HG02759 (cell line): ENCODE measurements at regions not wholly inside any gene's neighbourhood (a gene's known extent, or its start where the extent isn't known, plus 50 kb on each side); places are given as distances from the start of the nearest gene placed in this dataset.

ENCODE experiments used
- ATAC-seq: cut with Tn5 transposase; IDR thresholded peaks from one replicate; pipeline ENCODE4 v1.9.1; 2021; ENCODE audit warnings: mild to moderate bottlenecking, moderate library complexity; ENCODE audit not compliant: unreplicated experiment

DNA sequence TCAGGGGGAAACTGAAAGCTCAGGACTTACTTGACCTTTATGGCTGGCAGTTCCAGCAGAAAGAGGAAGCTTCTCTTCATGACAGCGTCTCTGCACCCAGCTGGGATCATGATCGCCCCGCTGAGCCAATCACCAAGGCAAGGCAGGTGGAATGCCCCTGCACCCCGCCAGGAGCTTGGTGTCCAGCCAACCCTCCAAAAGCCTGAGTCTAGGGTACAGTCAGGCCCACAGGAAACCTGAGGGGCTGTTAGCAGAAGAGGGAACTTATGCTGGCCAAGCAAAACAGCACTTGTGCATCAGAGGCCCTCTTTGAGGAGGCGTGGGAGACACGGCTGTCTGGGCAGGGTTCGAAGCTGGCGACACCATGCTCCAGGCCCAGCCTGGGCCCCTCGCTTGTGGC is 188.3 kb upstream of the GMDS start:
- no peak for ATAC-seq

DNA sequence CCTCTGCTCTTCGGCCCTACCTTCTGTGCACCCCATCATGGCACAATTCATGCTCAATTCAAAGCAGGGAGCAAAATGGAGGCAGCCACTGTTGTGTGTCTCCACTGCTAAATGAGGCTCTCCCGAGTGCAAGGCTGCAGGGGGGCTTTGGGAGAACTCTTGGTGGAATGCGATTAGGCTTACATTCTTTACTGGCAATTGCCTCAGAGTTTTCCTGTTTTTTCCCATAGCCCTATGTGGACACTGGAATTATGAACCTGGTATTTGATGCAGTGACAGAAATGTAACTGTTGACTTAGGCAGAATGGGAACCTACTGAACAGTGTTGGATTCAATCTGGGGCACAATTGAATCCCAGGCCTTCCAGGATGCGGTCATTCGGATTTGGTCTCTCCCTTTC is 187.9 kb upstream of the GMDS start:
- ATAC-seq = no peak

DNA sequence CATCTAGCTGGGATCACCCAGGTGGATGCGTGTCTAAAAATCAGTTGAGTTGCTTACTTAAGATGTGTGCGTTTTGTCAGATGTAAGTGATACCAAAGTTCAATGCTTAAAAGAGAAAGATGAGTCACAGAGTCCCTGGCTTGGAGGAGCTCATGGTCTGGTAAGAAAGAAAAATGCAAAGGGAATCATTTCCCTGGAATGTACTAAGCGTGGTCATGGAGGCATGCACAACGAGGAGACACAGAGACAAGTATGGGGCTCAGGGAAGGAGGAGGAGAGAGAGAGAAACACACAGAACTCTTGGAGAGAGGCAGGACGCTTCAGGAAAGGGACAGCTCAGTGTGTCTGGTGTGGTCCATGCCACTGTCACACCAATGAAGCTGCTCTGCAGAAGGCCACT is 186.9 kb upstream of the GMDS start:
- ATAC-seq = no peak

DNA sequence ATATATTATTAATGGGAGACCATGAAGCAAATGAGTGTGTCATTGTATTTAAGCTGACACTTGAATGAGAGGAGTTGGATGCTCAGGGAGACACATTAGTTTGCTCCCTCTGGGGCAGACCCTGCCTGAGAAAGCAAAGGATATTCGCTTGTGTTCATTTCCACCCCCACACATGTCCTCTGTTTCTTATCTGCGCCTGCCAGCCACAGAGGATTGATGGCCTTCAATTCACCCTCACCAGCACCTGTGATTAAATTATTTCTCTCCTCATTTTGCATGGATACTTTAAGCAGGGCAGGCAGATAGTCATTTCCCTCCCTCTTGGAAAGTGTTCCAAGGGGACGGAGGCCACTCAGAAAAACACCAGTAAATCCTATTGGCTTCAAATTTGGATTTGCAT is 185.2 kb upstream of the GMDS start:
- ATAC-seq = no peak

DNA sequence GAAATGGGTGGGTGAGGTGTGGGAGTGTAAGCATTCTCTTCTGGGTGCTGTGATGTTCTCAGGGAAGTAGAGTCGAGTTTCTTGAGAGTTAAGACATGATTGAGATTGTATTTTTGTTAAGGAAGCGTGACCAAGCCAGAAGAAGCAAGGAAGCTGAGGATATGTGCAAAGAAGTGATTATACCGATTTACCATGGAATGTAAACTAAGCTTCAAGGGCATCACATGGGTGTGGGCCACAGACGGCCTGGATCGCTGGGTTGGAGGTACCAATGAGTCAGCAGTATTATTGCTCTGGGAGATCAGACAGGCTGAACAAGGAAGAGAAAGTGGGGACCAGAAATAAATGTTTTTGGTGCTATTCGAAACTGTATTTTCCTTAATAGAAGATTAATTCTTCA is 184.1 kb upstream of the GMDS start:
- no peak for ATAC-seq

DNA sequence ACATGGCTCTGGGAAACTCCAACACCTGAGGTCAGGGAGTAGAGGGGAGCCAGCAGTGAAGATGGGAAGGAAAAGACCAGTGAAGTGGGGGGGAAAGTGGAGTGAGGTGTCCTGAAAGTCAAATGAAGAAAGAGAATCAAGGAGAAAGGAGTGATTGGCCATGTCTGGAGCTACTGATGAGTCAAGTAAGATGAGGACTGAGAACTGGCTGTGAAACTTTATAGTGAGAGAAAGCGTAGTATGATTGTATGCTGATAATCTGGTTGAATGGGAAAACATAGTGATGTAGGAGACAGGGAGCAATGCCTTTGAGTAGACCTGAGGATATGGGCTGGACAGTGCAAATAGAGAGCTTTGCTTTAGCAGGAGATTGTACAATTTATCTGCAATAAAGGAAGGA is 183.6 kb upstream of the GMDS start:
- ATAC-seq = no peak

DNA sequence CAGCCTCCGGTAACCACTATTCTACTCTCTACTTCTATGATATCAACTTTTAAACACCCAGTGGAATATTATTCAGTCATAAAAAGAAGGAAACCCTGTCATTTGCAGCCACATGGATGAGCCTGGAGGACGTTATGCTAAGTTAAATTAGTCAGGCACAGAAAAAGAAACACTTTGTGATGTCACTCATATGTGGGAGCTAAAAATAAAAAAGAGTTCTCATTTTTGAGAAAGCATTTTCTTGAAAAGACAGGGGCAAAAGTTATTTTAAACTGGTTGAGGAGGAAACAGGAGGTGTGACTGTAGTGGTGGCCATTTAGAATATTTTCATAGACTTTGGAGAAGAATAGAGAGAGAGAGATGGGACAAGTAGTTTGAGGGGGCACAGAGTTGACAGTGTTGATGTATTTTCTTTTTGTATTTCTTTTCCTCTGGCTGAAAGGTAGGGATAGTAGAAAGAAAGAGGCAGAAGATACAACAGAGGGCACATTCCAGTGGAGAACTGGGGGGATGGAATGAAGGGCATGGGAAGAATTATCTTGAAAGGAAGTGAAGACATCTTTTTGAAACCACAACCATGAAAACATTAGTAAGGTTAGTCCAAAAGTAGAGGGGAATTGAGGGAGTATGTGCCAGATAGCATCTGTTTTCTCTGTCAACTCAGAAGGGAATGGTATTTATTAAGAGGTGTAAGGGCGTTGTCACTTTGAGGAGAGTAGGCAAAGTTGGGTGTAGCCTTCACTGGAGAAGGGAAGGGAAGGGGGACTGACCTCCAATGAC is 181.3 kb upstream of the GMDS start:
- ATAC-seq = no peak

DNA sequence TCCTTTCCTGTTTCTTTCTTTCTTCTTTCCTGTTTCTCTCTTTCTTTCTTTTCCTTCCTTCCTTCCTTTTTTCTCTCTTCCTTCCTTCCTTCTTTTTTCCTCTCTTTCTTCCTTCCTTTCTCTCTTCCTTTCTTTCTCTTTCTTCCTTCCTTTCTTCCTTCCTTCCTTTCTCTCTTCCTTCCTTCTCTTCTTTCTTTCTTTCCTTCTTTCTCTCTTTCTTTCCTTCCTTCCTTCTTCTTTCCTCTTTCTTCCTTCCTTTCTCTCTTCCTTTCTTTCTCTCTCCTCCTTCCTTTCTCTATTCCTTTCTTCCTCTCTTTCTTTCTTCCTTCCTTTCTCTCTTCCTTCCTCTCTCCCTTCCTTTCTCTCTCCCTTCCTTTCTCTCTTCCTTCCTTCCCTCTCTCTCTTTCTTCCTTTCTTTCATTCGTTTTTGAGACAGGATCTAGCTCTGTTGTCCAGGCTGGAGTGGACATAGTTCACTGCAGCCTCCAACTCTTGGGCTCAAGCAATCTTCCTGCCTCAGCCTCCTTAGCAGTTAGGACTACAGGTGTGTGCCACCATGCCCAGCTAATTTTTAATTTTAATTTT is 170.8 kb upstream of the GMDS start:
- no peak for ATAC-seq

DNA sequence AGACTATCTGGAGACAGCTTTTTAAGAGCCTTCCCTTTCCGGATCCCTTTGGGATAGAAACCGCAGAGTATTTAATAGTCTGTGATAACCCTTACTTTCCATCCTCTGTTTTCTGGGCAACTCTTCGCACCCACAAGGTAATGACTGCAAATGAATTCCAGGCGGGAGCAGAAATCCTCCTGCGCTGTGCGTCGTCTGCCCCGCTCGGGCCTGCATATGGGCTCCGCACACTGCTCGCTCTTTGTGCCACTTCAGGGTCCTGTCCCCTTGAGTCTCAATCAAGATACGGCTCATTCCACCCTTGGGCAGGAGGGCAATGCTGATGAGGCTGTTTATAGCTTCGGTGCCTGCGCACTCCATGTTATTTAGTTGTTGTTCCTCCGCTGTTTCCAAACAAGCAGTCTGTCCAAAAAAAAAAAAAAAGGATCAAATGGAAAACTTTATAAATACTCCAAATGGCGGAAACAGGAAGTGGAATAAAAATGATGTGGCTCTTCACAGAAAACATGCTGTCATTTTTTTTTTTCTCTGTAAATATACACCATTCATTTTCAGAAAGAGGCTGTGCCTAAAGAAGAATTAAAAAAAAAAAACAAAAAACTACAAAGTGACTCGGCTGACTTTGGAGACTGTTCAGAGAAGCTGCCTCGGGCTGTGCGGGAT is 169.6 kb upstream of the GMDS start:
- ATAC-seq = no peak

DNA sequence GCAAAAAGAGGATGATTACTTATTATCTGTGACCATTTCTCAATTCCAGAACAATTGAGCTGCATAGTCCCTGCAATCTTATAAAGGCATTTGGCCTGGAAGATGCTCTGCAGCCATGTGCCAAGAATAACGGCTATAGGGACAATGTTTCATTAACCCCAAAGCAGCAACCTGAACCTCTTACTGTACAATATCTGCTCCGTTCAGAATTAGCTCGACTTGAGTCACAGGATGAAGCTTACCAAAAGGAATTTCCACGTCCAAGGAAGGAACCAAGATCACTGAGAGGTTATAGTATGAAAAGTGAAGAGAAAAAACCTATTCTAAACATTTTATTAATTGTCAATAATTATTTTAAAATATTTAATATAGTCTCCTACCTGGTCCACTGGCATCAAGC is 167.3 kb upstream of the GMDS start:
- ATAC-seq = no peak

DNA sequence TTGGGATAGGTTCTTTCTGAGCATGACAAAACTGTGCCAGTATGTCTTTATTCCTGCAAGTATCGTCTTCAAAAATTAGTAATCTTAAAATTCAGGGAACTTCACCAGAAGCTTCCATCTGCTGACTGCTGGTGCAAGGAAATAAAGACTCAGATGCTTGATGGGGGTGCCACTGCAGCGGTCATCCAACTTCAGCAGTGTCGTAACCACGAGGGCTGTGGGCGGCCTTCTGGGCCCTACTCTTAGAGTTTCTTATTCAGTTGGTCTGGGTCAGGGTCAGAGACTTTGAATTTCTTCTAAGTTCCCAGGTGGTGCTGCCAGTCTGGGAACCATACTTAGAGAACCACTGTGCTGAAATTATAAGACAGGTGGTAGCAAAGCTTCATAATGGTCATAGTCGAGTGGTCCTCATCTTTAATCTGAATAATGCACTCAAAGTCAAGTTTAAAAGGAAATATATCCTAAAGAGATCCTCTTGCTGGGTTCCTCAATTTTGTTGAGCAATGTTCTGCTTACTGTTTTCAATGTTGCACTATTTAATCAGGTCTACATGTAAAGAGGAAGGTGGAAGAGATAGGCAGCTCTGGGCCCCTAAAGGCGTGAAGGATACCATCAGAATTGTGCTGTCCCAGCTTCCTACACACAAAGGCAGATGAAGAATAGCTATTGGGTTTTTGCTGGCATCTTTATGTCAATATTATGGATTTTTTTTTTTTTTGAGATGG is 165.4 kb upstream of the GMDS start:
- ATAC-seq = no peak

DNA sequence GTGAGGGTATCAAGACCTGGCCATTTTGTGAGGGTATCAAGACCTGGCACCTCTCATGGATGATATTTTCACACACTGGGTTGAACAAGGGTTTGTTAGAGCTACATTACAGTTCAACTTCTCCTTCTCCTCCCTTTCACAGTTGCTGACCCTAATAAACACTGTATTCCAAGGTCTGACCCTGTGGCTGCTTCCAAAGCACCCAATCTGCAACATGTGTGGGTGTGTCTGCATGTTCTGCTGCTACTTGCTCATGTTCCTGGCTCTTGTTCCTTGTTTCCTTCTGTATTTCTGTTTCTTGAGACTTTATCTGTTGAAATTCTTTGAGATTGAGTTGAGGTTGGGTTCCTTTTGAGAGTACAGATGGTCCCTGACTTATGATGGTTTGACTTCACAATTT is 162.1 kb upstream of the GMDS start:
- no peak for ATAC-seq

DNA sequence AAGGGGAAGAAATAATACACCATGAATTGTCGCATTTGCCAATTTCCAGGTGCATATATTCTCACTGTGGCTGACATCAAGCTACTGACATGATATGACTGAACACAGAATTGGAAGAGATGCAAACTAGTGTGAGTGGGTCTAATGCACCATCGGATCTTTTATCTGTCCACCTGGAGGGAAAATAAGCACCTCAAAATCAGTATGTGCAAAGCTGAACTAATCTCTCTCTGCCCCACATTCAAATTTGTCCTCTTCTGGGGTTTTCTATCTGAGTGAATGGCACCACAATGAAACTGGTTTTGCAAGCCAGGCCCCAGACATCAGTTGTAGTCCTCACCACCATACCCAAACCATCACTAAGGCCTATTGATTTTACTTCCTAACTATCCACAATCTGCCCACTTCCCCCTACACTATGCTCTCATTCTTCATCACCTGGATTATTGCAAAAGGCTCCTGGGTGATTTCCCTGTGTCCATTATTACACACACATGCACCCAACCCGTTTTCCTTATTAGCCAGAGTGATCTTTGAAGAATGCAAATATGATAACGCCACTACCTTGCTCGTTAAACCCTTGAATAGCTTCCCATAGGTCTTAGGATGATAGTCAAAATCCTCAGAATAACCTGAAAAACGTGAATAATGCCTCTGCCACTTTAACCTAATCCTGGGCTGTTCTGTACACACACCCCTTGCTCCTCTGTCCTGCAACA is 159.0 kb upstream of the GMDS start:
- no peak for ATAC-seq

DNA sequence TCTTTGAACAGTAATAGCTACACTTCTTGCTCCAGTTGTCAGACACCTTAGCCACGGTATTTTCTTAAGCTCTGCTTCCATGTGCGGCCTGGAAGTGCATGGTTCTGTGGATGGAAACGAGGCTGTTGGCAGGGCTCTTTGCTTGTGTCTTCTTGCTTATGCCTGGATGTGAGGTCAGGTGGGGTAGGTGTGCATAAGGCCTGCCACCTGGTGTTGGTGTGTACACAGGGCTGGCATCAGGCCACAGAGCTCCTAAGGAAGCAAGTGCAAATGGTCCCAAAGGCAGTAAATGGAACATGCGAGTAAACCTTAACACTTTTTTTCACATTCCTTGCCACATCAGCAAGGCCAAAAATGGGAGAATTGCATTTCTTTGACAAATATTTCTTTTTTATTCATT is 158.1 kb upstream of the GMDS start:
- no peak for ATAC-seq

DNA sequence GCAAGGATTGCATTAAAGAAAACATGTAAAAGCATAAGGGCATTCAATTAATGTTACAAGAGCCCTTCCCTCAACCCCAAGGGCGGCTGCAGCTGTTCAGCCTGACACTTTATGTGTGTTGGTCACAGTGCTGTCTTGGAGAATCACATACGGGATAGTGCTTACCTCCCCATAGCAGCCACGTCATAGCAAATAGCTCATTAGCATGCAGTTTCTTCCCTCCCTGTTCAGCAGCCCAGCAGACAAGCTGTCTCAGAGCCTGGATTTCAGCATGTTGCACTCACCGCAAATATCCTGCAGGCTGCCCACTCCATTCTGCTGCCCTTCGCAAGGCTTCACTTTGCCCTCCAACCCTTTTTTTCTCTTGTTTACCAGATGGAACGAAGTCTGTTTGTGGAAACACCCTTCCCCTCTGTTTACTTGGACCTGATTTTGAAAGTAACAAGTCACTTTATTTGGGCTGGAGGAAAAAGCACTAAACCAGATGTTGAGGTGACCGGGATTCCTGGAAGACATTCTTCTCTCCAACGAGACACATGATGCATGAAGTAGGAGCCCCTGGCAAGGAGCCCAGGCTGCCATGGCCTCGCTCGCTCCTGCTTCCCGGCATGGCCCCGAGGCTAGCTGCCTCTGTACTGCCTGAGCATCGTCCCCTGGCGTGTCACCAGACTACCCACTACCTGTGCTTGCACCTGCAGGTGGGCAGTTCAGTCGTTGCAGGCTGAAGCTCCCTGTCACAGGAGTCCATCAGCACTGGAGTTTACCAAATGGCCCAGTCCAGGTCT is 151.6 kb upstream of the GMDS start:
- ATAC-seq = no peak

DNA sequence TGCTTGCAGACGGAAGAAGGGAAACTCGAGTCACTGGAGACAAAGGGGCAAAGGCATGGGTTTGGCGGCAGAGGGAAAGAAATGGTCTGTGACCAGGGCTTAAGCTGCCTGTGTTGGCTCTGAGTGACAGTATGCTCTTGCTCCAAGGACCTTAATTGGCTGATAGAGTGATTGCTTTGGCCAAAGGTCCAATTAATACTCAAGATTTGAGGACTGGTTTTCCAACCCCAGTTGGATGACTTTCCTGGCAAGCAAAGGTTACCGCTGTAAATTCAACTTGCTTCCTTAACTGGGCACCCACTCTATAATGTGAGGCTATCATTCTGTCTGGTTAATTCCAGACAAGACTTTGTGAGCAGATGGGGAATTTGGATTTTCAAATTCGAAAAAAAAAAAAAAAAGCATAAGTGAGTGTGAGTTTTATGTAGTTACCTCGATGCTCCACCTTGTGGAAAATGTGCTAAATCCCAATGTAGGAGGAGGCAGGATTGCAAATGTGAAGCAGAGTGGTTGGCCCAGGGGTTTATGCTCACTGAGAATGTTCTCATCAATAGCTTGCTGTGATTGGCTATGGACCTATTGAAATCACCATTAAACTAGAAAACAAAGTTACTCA is 150.7 kb upstream of the GMDS start:
- no peak for ATAC-seq

DNA sequence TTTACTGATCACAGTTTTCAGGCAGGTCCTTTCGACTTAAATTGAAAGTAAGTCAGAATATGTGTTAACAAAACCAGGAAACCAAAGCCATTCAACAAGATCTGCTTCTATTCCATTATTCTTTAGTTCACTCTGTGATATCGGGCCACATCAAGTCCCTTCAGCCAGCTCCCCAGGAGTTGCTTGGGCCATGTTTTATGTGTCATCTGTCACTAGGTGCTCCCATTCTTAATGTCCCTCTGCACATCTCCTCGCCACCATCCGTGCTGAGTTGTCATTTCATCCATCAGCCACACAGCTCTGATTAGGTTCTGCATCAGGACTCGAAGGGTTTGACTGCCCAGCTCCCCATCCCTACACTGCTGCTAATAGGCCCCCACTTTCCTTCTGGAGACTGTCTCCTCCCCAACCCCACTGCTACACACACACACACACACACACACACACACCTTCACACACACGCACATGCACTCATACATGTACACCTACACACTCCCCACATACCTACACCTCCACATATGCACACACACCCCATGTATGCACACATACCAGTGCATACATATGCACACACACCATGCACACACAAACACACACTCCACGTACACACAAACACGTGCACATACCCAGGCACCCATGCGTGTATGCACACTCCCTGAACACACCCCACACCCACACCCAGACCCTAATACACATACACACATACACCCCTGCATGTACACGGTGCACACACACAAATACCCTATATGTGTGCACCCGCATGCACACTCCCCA is 143.3 kb upstream of the GMDS start:
- ATAC-seq = no peak

DNA sequence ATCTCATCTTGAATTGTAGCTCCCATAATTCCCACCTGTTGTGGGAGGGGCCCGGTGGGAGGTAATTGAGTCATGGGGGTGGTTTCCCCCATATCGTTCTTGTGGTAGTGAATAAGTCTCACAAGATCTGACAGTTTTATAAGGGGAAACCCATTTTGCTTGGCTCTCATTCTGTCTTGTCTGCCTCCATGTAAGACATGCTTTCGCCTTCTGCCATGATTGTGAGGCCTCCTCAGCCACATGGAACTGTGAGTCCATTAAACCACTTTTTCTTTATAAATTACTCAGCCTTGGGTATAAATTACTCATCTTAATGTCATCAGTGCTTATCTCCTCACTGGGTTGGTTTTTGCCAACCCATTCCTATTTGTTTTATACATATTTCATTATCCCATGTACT is 142.0 kb upstream of the GMDS start:
- no peak for ATAC-seq

DNA sequence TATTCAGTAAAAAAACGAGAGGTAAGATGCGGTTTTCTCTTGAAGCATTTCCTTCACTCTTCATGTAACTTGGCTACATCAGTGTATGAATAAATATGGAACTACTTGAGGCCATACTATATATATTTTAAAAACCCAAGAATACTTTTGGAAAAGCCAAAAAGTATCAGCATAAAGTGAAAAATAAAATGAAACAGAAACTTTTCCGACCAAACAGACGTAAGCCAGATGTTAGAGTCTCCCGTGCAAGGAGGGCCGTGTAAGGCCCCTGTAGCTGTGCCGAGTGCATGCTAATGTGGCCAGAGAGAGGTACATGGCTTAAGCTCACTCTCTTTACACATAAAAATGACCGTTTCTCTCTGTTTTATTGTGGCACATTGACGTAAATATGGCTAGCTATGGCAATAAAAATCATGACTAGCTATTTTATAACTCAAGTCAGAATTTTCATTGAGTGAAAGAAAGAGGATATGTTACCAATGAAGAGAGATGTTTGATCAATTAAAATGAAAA is 140.1 kb upstream of the GMDS start:
- no peak for ATAC-seq
